WTC11 (cell line): ENCODE measurements at regions not wholly inside any gene's neighbourhood (a gene's known extent, or its start where the extent isn't known, plus 50 kb on each side); places are given as distances from the start of the nearest gene placed in this dataset.

Source experiments
- CREM ChIP-seq: sonication (generic); formaldehyde crosslinking; IDR thresholded peaks from 2 replicates; pipeline ENCODE4 v1.8.1; 2022; ENCODE audit warnings: mild to moderate bottlenecking, missing genetic modification reagents, moderate library complexity
- NFYB ChIP-seq: sonication (generic); formaldehyde crosslinking; conservative IDR thresholded peaks from 2 replicates; pipeline ENCODE4 v1.8.0; 2022; ENCODE audit warnings: low read depth, missing genetic modification reagents
- SP1 ChIP-seq: sonication (generic); formaldehyde crosslinking; conservative IDR thresholded peaks from 2 replicates; pipeline ENCODE4 v1.8.1; 2022; ENCODE audit warnings: missing genetic modification reagents
- TF ChIP-seq, protein P1 (sequence below): sonication (generic); formaldehyde crosslinking; IDR thresholded peaks from 2 replicates; pipeline ENCODE4 v1.8.0; 2022; ENCODE audit warnings: mild to moderate bottlenecking, missing genetic modification reagents
- TF ChIP-seq, protein P2 (sequence below): sonication (generic); formaldehyde crosslinking; IDR thresholded peaks from 2 replicates; pipeline ENCODE4 v1.8.0; 2023; ENCODE audit warnings: missing genetic modification reagents, mild to moderate bottlenecking, borderline replicate concordance
- TF ChIP-seq, protein P3 (sequence below): sonication (generic); formaldehyde crosslinking; IDR thresholded peaks from 2 replicates; pipeline ENCODE4 v1.8.1; 2023; ENCODE audit warnings: mild to moderate bottlenecking, moderate library complexity, missing genetic modification reagents
- TF ChIP-seq, protein P4 (sequence below): fragments of 200-600 bp; IDR thresholded peaks from 2 replicates; pipeline ENCODE4 v1.8.0; 2022; ENCODE audit warnings: antibody characterized with exemption
- TF ChIP-seq, protein P5 (sequence below): sonication (generic); formaldehyde crosslinking; IDR thresholded peaks from 2 replicates; pipeline ENCODE4 v1.8.0; 2022; ENCODE audit warnings: mild to moderate bottlenecking, missing genetic modification reagents
- TF ChIP-seq, protein P6 (sequence below): sonication (generic); formaldehyde crosslinking; IDR thresholded peaks from 2 replicates; pipeline ENCODE4 v1.8.0; 2023; ENCODE audit warnings: missing genetic modification reagents
- TF ChIP-seq, protein P7 (sequence below): sonication (generic); formaldehyde crosslinking; IDR thresholded peaks from 2 replicates; pipeline ENCODE4 v1.8.1; 2022; ENCODE audit warnings: low read depth, mild to moderate bottlenecking, moderate library complexity, missing genetic modification reagents, borderline replicate concordance
- TF ChIP-seq, protein P8 (sequence below): sonication (generic); formaldehyde crosslinking; IDR thresholded peaks from 2 replicates; pipeline ENCODE4 v1.8.1; 2022; ENCODE audit warnings: missing genetic modification reagents, borderline replicate concordance

DNA sequence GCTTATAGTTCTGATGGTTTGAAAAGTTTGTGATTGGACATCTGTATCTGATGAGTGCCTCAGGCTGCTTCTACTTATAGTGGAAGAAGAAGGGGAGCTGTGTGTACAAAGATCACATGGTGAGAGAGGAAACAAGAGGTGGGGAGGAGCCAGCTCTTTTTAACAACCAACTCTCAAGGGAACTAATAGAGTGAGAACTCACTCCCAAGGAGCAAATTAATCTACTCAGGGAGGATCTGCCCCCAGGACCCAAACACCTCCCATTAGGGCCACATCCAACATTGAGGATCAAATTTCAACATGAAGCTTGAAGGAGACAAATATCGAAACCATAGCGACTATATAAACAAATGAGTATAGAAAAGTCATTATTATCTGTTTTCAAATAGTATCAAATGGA, 64.7 kb upstream of the PRLR start:
- TF ChIP-seq, protein P1, sequence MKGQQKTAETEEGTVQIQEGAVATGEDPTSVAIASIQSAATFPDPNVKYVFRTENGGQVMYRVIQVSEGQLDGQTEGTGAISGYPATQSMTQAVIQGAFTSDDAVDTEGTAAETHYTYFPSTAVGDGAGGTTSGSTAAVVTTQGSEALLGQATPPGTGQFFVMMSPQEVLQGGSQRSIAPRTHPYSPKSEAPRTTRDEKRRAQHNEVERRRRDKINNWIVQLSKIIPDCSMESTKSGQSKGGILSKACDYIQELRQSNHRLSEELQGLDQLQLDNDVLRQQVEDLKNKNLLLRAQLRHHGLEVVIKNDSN (CRISPR knock-in tag), result no peak
- TF ChIP-seq, protein P2, sequence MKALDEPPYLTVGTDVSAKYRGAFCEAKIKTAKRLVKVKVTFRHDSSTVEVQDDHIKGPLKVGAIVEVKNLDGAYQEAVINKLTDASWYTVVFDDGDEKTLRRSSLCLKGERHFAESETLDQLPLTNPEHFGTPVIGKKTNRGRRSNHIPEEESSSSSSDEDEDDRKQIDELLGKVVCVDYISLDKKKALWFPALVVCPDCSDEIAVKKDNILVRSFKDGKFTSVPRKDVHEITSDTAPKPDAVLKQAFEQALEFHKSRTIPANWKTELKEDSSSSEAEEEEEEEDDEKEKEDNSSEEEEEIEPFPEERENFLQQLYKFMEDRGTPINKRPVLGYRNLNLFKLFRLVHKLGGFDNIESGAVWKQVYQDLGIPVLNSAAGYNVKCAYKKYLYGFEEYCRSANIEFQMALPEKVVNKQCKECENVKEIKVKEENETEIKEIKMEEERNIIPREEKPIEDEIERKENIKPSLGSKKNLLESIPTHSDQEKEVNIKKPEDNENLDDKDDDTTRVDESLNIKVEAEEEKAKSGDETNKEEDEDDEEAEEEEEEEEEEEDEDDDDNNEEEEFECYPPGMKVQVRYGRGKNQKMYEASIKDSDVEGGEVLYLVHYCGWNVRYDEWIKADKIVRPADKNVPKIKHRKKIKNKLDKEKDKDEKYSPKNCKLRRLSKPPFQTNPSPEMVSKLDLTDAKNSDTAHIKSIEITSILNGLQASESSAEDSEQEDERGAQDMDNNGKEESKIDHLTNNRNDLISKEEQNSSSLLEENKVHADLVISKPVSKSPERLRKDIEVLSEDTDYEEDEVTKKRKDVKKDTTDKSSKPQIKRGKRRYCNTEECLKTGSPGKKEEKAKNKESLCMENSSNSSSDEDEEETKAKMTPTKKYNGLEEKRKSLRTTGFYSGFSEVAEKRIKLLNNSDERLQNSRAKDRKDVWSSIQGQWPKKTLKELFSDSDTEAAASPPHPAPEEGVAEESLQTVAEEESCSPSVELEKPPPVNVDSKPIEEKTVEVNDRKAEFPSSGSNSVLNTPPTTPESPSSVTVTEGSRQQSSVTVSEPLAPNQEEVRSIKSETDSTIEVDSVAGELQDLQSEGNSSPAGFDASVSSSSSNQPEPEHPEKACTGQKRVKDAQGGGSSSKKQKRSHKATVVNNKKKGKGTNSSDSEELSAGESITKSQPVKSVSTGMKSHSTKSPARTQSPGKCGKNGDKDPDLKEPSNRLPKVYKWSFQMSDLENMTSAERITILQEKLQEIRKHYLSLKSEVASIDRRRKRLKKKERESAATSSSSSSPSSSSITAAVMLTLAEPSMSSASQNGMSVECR, result no peak
- TF ChIP-seq, protein P3, sequence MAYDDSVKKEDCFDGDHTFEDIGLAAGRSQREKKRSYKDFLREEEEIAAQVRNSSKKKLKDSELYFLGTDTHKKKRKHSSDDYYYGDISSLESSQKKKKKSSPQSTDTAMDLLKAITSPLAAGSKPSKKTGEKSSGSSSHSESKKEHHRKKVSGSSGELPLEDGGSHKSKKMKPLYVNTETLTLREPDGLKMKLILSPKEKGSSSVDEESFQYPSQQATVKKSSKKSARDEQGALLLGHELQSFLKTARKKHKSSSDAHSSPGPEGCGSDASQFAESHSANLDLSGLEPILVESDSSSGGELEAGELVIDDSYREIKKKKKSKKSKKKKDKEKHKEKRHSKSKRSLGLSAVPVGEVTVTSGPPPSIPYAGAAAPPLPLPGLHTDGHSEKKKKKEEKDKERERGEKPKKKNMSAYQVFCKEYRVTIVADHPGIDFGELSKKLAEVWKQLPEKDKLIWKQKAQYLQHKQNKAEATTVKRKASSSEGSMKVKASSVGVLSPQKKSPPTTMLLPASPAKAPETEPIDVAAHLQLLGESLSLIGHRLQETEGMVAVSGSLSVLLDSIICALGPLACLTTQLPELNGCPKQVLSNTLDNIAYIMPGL (CRISPR knock-in tag), result no peak
- TF ChIP-seq, protein P4, sequence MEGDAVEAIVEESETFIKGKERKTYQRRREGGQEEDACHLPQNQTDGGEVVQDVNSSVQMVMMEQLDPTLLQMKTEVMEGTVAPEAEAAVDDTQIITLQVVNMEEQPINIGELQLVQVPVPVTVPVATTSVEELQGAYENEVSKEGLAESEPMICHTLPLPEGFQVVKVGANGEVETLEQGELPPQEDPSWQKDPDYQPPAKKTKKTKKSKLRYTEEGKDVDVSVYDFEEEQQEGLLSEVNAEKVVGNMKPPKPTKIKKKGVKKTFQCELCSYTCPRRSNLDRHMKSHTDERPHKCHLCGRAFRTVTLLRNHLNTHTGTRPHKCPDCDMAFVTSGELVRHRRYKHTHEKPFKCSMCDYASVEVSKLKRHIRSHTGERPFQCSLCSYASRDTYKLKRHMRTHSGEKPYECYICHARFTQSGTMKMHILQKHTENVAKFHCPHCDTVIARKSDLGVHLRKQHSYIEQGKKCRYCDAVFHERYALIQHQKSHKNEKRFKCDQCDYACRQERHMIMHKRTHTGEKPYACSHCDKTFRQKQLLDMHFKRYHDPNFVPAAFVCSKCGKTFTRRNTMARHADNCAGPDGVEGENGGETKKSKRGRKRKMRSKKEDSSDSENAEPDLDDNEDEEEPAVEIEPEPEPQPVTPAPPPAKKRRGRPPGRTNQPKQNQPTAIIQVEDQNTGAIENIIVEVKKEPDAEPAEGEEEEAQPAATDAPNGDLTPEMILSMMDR, result no peak
- TF ChIP-seq, protein P5, sequence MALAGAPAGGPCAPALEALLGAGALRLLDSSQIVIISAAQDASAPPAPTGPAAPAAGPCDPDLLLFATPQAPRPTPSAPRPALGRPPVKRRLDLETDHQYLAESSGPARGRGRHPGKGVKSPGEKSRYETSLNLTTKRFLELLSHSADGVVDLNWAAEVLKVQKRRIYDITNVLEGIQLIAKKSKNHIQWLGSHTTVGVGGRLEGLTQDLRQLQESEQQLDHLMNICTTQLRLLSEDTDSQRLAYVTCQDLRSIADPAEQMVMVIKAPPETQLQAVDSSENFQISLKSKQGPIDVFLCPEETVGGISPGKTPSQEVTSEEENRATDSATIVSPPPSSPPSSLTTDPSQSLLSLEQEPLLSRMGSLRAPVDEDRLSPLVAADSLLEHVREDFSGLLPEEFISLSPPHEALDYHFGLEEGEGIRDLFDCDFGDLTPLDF, result no peak
- TF ChIP-seq, protein P6, sequence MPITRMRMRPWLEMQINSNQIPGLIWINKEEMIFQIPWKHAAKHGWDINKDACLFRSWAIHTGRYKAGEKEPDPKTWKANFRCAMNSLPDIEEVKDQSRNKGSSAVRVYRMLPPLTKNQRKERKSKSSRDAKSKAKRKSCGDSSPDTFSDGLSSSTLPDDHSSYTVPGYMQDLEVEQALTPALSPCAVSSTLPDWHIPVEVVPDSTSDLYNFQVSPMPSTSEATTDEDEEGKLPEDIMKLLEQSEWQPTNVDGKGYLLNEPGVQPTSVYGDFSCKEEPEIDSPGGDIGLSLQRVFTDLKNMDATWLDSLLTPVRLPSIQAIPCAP, result no peak
- TF ChIP-seq, protein P7, sequence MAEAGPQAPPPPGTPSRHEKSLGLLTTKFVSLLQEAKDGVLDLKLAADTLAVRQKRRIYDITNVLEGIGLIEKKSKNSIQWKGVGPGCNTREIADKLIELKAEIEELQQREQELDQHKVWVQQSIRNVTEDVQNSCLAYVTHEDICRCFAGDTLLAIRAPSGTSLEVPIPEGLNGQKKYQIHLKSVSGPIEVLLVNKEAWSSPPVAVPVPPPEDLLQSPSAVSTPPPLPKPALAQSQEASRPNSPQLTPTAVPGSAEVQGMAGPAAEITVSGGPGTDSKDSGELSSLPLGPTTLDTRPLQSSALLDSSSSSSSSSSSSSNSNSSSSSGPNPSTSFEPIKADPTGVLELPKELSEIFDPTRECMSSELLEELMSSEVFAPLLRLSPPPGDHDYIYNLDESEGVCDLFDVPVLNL, result no peak
- no peak for TF ChIP-seq SP1 (CRISPR knock-in tag)
- no peak for TF ChIP-seq CREM (CRISPR knock-in tag)
- TF ChIP-seq, protein P8, sequence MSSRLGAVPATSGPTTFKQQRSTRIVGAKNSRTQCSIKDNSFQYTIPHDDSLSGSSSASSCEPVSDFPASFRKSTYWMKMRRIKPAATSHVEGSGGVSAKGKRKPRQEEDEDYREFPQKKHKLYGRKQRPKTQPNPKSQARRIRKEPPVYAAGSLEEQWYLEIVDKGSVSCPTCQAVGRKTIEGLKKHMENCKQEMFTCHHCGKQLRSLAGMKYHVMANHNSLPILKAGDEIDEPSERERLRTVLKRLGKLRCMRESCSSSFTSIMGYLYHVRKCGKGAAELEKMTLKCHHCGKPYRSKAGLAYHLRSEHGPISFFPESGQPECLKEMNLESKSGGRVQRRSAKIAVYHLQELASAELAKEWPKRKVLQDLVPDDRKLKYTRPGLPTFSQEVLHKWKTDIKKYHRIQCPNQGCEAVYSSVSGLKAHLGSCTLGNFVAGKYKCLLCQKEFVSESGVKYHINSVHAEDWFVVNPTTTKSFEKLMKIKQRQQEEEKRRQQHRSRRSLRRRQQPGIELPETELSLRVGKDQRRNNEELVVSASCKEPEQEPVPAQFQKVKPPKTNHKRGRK (CRISPR knock-in tag), result no peak
- no peak for TF ChIP-seq NFYB (CRISPR knock-in tag)
